Glutamatergic neuron (in vitro differentiated cells): ENCODE measurements at regions not wholly inside any gene's neighbourhood (a gene's known extent, or its start where the extent isn't known, plus 50 kb on each side); places are given as distances from the start of the nearest gene placed in this dataset.

Source experiments
- DNase-seq: peaks from one replicate; pipeline ENCODE4 v3.0.0; 2022
- H3K27ac Mint-ChIP-seq: one replicate; pipeline ENCODE4 v1.8.0; 2020; ENCODE audit warnings: mild to moderate bottlenecking, mixed read lengths, inconsistent platforms; ENCODE audit not compliant: unreplicated experiment
- H3K27me3 Mint-ChIP-seq: one replicate; pipeline ENCODE4 v1.8.0; 2020; ENCODE audit warnings: mild to moderate bottlenecking, moderate library complexity, mixed read lengths, inconsistent platforms; ENCODE audit not compliant: unreplicated experiment
- H3K36me3 Mint-ChIP-seq: one replicate; pipeline ENCODE4 v1.8.0; 2020; ENCODE audit warnings: mild to moderate bottlenecking, mixed read lengths, inconsistent platforms; ENCODE audit not compliant: unreplicated experiment
- H3K4me1 Mint-ChIP-seq: one replicate; pipeline ENCODE4 v1.8.0; 2020; ENCODE audit warnings: mild to moderate bottlenecking, low read depth, mixed read lengths, inconsistent platforms; ENCODE audit not compliant: unreplicated experiment
- H3K4me3 Mint-ChIP-seq: one replicate; pipeline ENCODE4 v1.8.0; 2020; ENCODE audit warnings: mild to moderate bottlenecking, mixed read lengths, inconsistent platforms; ENCODE audit not compliant: unreplicated experiment
- H3K9me3 Mint-ChIP-seq: one replicate; pipeline ENCODE4 v1.8.0; 2020; ENCODE audit warnings: mild to moderate bottlenecking, moderate library complexity, mixed read lengths, inconsistent platforms; ENCODE audit not compliant: unreplicated experiment
- CTCF ChIP-seq: fragments of 200-600 bp; sonication (generic); IDR thresholded peaks from one replicate; pipeline ENCODE4 v1.5.0; 2021; ENCODE audit not compliant: partially characterized antibody, unreplicated experiment

- TF ChIP-seq CTCF = no peak
- Mint-ChIP-seq H3K27ac (no peak overlapping the region), H3K36me3 (no peaks in the 10 kb centered on the region), H3K9me3 (no peaks in the 10 kb centered on the region), H3K4me3 (no peak overlapping the region), H3K4me1 (peaks cover 13% of the 10 kb centered on the region), H3K27me3 (peaks cover 3% of the 10 kb centered on the region)
- DNase-seq = no peak
Measured at GRCh38 chr3:5650303-5650702, 462.8 kb downstream of the EDEM1 start.

GRCh38 chr3:5651351-5651750 is 463.8 kb downstream of the EDEM1 start:
- TF ChIP-seq CTCF = no peak
- peaks cover 13% of the 10 kb centered on the region for H3K4me1 Mint-ChIP-seq
- H3K27ac Mint-ChIP-seq = no peak overlapping the region
- H3K27me3 Mint-ChIP-seq = peaks cover 3% of the 10 kb centered on the region
- no peaks in the 10 kb centered on the region for H3K9me3 Mint-ChIP-seq
- peaks cover under 1% of the 10 kb centered on the region for H3K36me3 Mint-ChIP-seq
- DNase-seq = no peak
- no peak overlapping the region for H3K4me3 Mint-ChIP-seq

GRCh38 chr3:5653426-5654143 is 466.1 kb downstream of the EDEM1 start:
- Mint-ChIP-seq H3K36me3 (peaks cover 5% of the 10 kb centered on the region), H3K9me3 (no peaks in the 10 kb centered on the region), H3K4me3 (no peak overlapping the region), H3K27ac (no peak overlapping the region), H3K4me1 (peaks cover 13% of the 10 kb centered on the region), H3K27me3 (peaks cover 3% of the 10 kb centered on the region)
- no peak for DNase-seq
- TF ChIP-seq CTCF = no peak

GRCh38 chr3:5657106-5657505 is 469.6 kb downstream of the EDEM1 start:
- no peak for DNase-seq
- no peak overlapping the region for H3K4me3 Mint-ChIP-seq
- H3K27ac Mint-ChIP-seq = no peak overlapping the region
- no peak for TF ChIP-seq CTCF
- H3K9me3 Mint-ChIP-seq = peaks cover 2% of the 10 kb centered on the region
- peaks cover 3% of the 10 kb centered on the region for H3K27me3 Mint-ChIP-seq
- H3K4me1 Mint-ChIP-seq = peaks cover 13% of the 10 kb centered on the region
- H3K36me3 Mint-ChIP-seq = peaks cover 5% of the 10 kb centered on the region

GRCh38 chr3:5663601-5664000 is 476.1 kb downstream of the EDEM1 start:
- Mint-ChIP-seq H3K27ac (no peak overlapping the region), H3K36me3 (peaks cover 5% of the 10 kb centered on the region), H3K27me3 (peaks cover 2% of the 10 kb centered on the region), H3K9me3 (peaks cover 5% of the 10 kb centered on the region), H3K4me1 (no peaks in the 10 kb centered on the region), H3K4me3 (no peak overlapping the region)
- no peak for DNase-seq
- no peak for TF ChIP-seq CTCF
